ENCODE measurements at regions not wholly inside any gene's neighbourhood (a gene's known extent, or its start where the extent isn't known, plus 50 kb on each side); places are given as distances from the start of the nearest gene placed in this dataset.

GRCh38 chr5:1949253-1949652 lies 66.5 kb upstream of the IRX4 start:
- no peak for DNase-seq (ENCODE audit: low read depth in 1 of 2, low spot score in 1 of 2)

- no peak for DNase-seq (ENCODE audit: low read depth in 1 of 2, low spot score in 1 of 2)
These were observed 66.0 kb upstream of the IRX4 start for GRCh38 chr5:1948663-1949191.

GRCh38 chr5:1948111-1948510 lies 65.4 kb upstream of the IRX4 start:
- DNase-seq (ENCODE audit: low read depth in 1 of 2, low spot score in 1 of 2): no peak

GRCh38 chr5:1946776-1947175 lies 64.1 kb upstream of the IRX4 start:
- DNase-seq (ENCODE audit: low read depth in 1 of 2, low spot score in 1 of 2): no peak

- DNase-seq (ENCODE audit: low read depth in 1 of 2, low spot score in 1 of 2): no peak
These were observed 63.5 kb upstream of the IRX4 start for GRCh38 chr5:1946122-1946677.

GRCh38 chr5:1945606-1946005 lies 62.9 kb upstream of the IRX4 start:
- DNase-seq (ENCODE audit: low read depth in 1 of 2, low spot score in 1 of 2): no peak

- DNase-seq (ENCODE audit: low read depth in 1 of 2, low spot score in 1 of 2): no peak
These were observed 61.7 kb upstream of the IRX4 start for GRCh38 chr5:1944408-1944807.

GRCh38 chr5:1943481-1943880 lies 60.8 kb upstream of the IRX4 start:
- DNase-seq (ENCODE audit: low read depth in 1 of 2, low spot score in 1 of 2): no peak

- no peak for DNase-seq (ENCODE audit: low read depth in 1 of 2, low spot score in 1 of 2)
These were observed 59.9 kb upstream of the IRX4 start for GRCh38 chr5:1942630-1943029.

- no peak for DNase-seq (ENCODE audit: low read depth in 1 of 2, low spot score in 1 of 2)
These were observed 59.4 kb upstream of the IRX4 start for GRCh38 chr5:1942158-1942557.

- no peak for DNase-seq (ENCODE audit: low read depth in 1 of 2, low spot score in 1 of 2)
These were observed 56.5 kb upstream of the IRX4 start for GRCh38 chr5:1939256-1939655.

- no peak for DNase-seq (ENCODE audit: low read depth in 1 of 2, low spot score in 1 of 2)
These were observed 55.7 kb upstream of the IRX4 start for GRCh38 chr5:1938310-1939000.

GRCh38 chr5:1937590-1937989 lies 54.9 kb upstream of the IRX4 start:
- no peak for DNase-seq (ENCODE audit: low read depth in 1 of 2, low spot score in 1 of 2)

- no peak for DNase-seq (ENCODE audit: low read depth in 1 of 2, low spot score in 1 of 2)
These were observed 54.2 kb upstream of the IRX4 start for GRCh38 chr5:1936901-1937300.

GRCh38 chr5:1936413-1936812 lies 53.7 kb upstream of the IRX4 start:
- no peak for DNase-seq (ENCODE audit: low read depth in 1 of 2, low spot score in 1 of 2)

- DNase-seq (ENCODE audit: low read depth in 1 of 2, low spot score in 1 of 2): no peak
These were observed 52.2 kb upstream of the IRX4 start for GRCh38 chr5:1934801-1935429.

- no peak for DNase-seq (ENCODE audit: low read depth in 1 of 2, low spot score in 1 of 2)
These were observed 51.3 kb upstream of the IRX4 start for GRCh38 chr5:1934056-1934394.

- DNase-seq (ENCODE audit: low read depth in 1 of 2, low spot score in 1 of 2): no peak
These were observed 50.8 kb upstream of the IRX4 start for GRCh38 chr5:1933364-1934055.
